NCI-H2171 treated with DMSO at 0.1 percent for 48 hours (cell line): ENCODE measurements at regions not wholly inside any gene's neighbourhood (a gene's known extent, or its start where the extent isn't known, plus 50 kb on each side); places are given as distances from the start of the nearest gene placed in this dataset.
"Not testable (repeated sequence)": the region's sequence is repeated elsewhere in the genome, so short reads cannot be mapped to it uniquely, and the experiment has no call there.

Experiments
- DNase-seq: peaks from one replicate; lab custom pipeline; 2025; lab: John Stamatoyannopoulos, UW

- DNase-seq: no peak
These were observed 112.5 kb upstream of the SLIT3 start for GRCh38 chr5:169413416-169413815.

- DNase-seq: no peak
These were observed 111.9 kb upstream of the SLIT3 start for GRCh38 chr5:169412831-169413230.

GRCh38 chr5:169411786-169412430 is 111.0 kb upstream of the SLIT3 start:
- DNase-seq: no peak

- DNase-seq: no peak
These were observed 110.3 kb upstream of the SLIT3 start for GRCh38 chr5:169410996-169411783.

- no peak for DNase-seq
These were observed 107.8 kb upstream of the SLIT3 start for GRCh38 chr5:169408731-169409130.

GRCh38 chr5:169408171-169408570 is 107.2 kb upstream of the SLIT3 start:
- no peak for DNase-seq

GRCh38 chr5:169404223-169404622 is 103.3 kb upstream of the SLIT3 start:
- DNase-seq: no peak

GRCh38 chr5:169398515-169398914 is 97.6 kb upstream of the SLIT3 start:
- DNase-seq: no peak

GRCh38 chr5:169395136-169395535 is 94.2 kb upstream of the SLIT3 start:
- DNase-seq: no peak

- DNase-seq: no peak
These were observed 93.4 kb upstream of the SLIT3 start for GRCh38 chr5:169394371-169394770.

- DNase-seq: no peak
These were observed 93.0 kb upstream of the SLIT3 start for GRCh38 chr5:169393907-169394306.

GRCh38 chr5:169390265-169390664 is 89.3 kb upstream of the SLIT3 start:
- DNase-seq: no peak

- DNase-seq: no peak
These were observed 88.4 kb upstream of the SLIT3 start for GRCh38 chr5:169389318-169389717.

GRCh38 chr5:169385636-169386035 is 84.7 kb upstream of the SLIT3 start:
- no peak for DNase-seq

- DNase-seq: no peak
These were observed 83.7 kb upstream of the SLIT3 start for GRCh38 chr5:169384661-169385060.

GRCh38 chr5:169374761-169375160 is 73.8 kb upstream of the SLIT3 start:
- DNase-seq: peak; percentile 81

- DNase-seq: no peak
These were observed 73.2 kb upstream of the SLIT3 start for GRCh38 chr5:169374111-169374510.

- not testable (repeated sequence) for DNase-seq
These were observed 70.9 kb upstream of the SLIT3 start for GRCh38 chr5:169371801-169372200.

- no peak for DNase-seq
These were observed 68.2 kb upstream of the SLIT3 start for GRCh38 chr5:169369130-169369529.

- DNase-seq: no peak
These were observed 66.9 kb upstream of the SLIT3 start for GRCh38 chr5:169367861-169368260.

- no peak for DNase-seq
These were observed 56.4 kb upstream of the SLIT3 start for GRCh38 chr5:169357291-169357690.

- no peak for DNase-seq
These were observed 55.9 kb upstream of the SLIT3 start for GRCh38 chr5:169356811-169357210.

- DNase-seq: peak; percentile 8
These were observed 55.2 kb upstream of the SLIT3 start for GRCh38 chr5:169356181-169356580.

GRCh38 chr5:169354921-169355320 is 54.0 kb upstream of the SLIT3 start:
- DNase-seq: no peak
